T47D (cell line): ENCODE measurements at regions not wholly inside any gene's neighbourhood (a gene's known extent, or its start where the extent isn't known, plus 50 kb on each side); places are given as distances from the start of the nearest gene placed in this dataset.
"Not testable (repeated sequence)": the region's sequence is repeated elsewhere in the genome, so short reads cannot be mapped to it uniquely, and the experiment has no call there.

ENCODE experiments used
- DNase-seq, 2 experiments: peaks; one replicate each; pipeline versions ENCODE4 v3.0.0 to v3.0.0-alpha.2; 2011 to 2012; ENCODE audit warnings: low read depth in 1 of 2, low spot score in 1 of 2
- JUND ChIP-seq: IDR thresholded peaks from 2 replicates; pipeline ENCODE4 v1.6.1; 2012; ENCODE audit warnings: low read depth
- in situ Hi-C: cut with HindIII; loops from 2 replicates; pipeline ENCODE4 v1.10.0; 2016; ENCODE audit warnings: low sequenced_read_pairs, low pct_unique_long_range_greater_than_20kb

DNA sequence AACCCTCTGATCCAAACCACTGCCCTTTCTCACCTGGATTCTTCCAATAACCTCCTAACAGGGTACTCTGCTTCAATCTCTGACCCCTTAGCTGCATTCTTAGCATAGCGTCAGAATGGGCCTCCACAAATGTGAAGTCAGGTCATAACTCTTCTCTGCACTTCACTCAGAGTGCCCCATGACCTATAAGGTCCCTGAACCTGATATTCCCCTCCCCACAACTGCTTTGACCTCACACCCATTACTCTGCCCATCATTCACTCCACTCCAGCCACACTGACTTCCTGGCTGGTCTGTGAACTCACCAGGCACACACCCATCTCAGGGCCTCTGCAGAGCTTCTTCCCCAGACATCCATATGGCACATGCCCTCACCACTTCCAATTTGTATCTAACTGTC is 141.9 kb downstream of the ZNF281 start:
- no peak for TF ChIP-seq JUND
- no peak for DNase-seq
- in situ Hi-C loops, result no loop called here

DNA sequence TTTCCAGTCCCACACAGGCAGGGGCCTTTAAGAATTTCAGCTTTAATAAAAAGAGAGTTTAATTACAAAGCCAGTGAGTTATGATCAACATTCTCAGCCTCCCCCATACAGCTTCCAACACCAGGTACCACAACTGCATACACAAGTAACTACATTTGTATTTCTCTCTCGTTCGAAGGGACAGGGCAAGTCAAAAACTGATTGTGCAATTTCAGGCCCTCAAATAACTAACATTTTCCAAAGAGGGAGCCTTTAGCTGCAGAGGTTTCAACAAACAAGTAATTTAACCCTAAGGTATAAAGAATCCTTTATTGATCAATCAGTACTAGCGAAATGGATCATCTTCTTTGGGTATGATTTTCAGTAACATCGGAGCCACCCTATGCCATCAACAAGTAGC is 142.4 kb downstream of the ZNF281 start:
- TF ChIP-seq JUND, result no peak
- in situ Hi-C loops, result no loop called here
- no peak for DNase-seq

DNA sequence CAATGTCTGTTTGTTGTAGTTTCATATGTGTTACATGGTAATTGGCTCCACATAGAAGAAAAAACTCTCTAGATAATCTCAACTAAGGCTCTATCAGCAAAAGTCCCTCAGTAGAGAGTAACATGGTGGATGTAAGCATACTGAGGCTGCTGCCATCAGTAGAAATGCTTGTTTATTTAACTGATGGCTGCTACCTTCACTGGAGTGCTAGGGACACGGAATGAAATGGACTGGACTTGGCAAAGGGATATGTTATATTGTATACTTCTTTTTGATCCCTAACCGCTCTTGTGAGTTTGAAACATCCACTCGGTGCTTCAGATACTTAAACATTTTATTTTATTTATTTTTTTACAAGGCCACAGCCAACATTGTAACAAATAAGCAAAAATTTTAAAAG is 143.0 kb downstream of the ZNF281 start:
- in situ Hi-C loops, result no loop called here
- TF ChIP-seq JUND, result no peak
- DNase-seq, result no peak

DNA sequence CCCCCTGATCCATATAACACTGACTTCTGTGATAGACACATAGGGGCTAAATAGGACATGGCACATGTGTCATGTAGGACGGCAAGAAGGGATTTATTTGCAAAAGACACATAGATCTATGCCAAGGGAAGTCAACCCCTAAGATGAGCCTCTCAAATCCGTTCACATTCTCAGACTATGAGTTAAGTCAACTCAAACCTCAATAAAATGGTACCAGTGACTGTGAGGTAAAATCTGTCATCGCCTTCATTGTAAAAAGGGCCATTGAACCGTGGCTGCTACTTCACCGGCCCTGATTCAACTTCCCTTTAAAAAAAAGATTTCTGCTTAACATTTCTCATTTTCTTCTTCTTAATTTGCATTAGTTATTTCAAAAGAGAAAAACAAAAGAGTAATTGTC is 144.0 kb downstream of the ZNF281 start:
- no peak for DNase-seq
- in situ Hi-C loops, result no loop called here
- no peak for TF ChIP-seq JUND

DNA sequence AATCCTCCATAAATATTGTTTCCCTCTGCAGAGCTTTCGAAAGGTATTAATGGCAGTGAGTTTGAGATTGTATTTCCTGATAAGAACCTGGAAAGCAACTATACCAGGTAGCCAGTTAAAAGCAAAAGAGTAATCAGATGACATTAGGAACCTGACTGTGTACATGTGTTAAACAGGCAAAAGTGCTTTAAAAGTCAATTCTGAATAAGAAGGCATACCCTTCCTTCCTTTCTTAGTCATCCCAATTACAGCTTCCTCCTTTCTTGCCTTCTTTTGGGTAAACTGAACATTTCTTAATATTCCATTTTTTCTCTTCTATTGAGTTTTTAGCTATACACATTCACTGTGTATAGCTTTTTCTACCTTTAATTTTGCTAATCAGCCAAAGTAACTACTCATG is 144.7 kb downstream of the ZNF281 start:
- DNase-seq, result peak in 1 of 2 experiments; percentile 35
- no peak for TF ChIP-seq JUND
- in situ Hi-C loops, result no loop called here

DNA sequence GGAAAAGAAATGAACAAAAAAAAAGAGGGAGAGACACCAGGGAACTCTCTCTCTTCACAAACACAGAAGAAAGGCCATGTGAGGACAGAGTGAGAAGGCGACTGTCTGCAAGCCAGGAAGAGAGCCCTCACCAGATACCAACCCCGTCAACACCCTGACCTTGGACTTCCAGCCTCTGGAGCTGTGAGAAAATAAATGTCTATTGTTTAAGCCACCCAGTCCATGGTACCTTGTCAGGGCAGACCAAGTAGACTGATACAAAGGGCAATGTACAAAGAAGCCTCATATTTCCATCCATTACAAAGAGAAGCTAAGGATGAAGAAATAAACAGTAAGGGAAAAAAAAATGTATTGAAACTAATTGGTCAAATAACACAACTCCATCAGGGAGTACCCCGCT is 146.6 kb downstream of the ZNF281 start:
- in situ Hi-C loops, result no loop called here
- no peak for DNase-seq

DNA sequence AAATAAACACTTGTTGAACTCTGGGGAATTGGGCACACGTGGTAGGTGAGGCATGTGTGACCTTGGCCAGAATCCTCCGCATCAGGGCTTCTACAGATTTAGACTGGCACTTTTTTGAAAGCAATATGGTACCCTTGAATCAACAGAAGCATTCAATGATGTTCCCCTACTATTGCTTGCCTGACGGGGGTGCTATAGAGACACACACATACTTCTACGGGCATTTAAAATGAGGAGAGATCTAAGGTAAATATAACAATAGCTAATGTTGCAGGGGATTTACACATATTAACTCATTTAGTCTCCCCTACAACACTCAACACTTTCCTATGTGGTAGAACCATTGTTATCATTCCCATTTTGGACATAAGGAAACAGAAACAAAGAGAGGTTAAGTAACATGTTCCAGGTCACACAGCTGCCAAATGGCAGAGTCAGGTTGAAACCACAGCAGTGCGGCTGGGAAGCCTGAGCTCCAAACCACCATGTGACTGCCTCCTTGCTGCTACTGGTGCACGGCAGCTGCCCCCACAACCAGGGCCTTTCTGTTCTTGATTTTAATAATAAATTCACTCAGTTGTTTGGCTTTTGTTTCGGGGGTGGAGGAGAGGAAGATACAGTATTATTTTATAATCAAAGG is 147.4 kb downstream of the ZNF281 start:
- in situ Hi-C loops, result no loop called here
- TF ChIP-seq JUND, result no peak
- no peak for DNase-seq

More for the DNA sequence above, 146.6 kb downstream of the ZNF281 start:
- TF ChIP-seq JUND, result no peak

DNA sequence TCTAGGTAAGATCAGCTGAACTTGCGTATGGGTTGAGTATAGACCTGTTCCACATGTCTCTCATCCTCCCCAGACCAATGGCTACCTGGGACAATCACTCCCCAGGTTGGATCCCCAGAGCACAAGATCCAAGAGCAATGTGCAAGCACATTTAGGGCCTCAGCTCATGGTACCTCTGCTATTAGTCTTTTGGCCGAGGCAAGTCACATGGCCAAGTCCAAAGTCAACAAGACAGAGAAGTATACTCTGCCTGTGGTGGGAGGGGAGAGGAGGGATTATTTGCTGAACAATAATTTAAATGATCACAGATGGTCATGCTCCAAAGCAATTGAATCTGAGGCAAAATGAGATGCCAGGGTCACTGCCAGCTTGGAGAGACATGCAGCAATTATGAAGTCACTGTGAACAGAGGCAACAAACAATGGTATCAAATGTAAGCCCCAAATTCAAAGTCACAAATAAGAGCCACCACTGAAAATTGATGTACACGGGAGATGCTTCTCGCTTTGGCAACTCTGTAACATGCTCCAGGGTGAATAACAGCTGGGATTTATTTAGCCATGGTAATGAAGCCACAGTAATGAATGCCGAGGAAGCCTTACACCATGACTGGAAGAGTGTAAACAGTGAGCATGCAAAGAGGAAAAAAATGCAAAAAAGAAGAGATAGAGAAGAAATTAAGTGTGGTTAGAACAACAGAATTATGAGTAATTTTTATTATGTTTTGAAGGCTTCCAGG is 149.1 kb downstream of the ZNF281 start:
- peak in 1 of 2 experiments; percentile 22 for DNase-seq
- in situ Hi-C loops, result no loop called here
- TF ChIP-seq JUND, result no peak

DNA sequence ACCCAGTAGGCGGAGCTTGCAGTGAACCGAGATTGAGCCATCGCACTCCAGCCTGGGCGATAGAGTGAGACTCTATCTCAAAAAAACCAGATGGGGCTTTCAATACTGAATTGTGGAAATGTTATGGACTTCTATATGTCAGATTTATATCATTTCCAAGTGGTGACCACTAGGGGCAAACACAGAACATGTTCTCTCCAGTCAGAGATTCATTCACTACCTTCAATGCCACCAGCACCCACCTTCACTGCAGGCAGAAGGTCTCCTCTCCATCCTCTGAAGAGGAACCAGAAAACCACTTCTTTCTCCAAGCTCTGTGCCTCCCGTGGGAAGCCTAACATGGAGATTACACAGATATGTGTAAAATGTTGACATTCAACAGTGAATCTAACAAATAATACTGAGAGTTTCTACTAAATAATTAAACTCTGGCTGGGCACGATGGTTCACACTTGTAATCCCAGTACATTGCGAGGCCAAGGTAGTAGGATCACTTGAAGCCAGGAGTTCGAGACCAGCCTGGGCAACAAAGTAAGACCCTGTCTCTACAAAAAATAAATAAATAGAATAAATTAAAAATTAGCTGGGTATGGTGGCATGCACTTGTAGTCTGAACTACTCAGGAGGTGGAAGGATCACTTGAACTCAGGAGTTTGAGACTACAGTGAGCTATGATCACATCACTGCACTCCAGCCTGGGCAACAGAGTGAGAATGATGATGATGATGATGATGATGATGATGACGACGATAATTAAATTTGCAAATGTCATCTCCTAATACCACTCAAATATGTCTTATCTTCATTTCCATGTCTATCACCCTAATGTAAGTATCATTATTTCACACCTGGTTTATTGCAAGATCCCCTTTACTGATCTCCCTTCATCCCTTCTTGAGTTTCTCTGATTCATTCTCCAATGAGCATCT is 151.1 kb downstream of the ZNF281 start:
- in situ Hi-C loops, result no loop called here
- TF ChIP-seq JUND, result no peak
- DNase-seq, result peak; percentile 35 to 65

DNA sequence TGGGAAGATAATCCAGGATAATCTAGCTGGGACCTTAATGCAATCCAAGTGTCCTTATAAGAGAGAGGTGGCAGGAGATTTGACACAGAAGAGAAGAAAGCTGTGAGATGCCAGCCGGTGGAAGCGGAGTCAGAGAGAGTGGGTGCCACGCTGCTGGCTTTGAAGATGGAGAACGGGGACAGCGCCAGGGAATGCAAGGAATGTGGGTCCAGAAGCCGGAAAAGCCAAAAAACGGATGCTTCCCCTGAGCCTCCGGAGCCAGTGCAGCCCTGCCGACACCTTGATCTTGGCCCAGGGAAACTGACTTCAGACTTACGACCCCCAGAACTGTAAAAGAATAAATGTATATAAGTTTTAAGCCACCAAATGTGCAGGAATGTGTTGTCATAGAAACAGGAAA is 152.6 kb downstream of the ZNF281 start:
- TF ChIP-seq JUND, result no peak
- in situ Hi-C loops, result no loop called here
- DNase-seq, result no peak

DNA sequence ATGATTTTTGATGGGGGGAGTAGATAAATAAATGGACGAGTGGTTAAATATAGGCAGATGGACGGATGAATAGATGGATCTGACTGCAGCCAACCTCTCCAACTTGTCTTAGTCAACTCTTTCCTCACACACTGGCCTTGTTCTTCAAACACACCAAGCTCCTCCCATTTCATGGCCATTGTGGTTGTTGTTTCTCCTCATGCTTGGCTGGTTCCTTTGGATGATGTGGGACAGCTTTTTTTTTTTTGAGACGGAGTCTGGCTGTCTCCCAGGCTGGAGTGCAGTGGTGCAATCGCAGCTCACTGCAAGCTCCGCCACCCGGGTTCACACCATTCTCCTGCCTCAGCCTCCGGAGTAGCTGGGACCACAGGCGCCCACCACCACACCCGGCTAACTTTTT is 155.2 kb downstream of the ZNF281 start:
- DNase-seq, in situ Hi-C loops: not testable (repeated sequence)

DNA sequence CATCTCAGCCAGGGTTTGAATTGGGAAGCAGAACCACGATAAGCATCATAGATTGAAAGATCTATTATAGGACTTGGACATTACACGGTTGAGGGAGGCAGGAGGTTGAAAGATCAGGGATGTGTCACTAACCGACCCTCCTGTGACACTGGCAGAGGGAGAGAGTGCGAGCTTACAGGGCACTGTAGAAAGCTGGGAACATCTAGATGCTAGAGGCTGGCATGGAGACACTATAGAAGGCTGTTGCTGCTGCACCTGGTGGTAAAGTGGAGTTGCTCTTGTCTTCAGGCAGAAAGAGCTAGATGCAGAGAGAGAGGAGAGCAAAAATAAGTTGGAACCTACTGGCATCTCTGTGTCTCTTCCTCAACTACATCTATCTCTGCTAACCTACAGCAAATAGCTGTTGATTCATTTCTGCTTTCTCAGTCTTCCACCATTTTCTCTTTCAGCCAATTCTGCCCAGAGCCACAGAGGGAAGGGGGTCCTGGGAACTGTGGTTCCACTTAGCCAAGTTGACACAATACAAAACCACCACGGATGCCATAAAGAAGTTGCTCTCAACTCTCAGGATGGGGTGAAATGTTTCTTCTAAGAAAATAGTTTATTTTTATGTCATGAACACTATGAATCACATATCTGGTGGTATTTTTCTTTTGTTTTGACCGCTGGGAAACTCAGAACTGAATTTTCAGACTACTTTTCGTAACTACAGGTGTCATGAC is 155.9 kb downstream of the ZNF281 start:
- no peak for TF ChIP-seq JUND
- DNase-seq, result peak in 1 of 2 experiments; percentile 28
- in situ Hi-C loops, result no loop called here
